ENCODE measurements at regions not wholly inside any gene's neighbourhood (a gene's known extent, or its start where the extent isn't known, plus 50 kb on each side); places are given as distances from the start of the nearest gene placed in this dataset.

- no peaks in the 10 kb centered on the region for H3K36me3 ChIP-seq (ENCODE audit: low read depth)
- ATAC-seq (no peak), DNase-seq (no peak)
- peaks cover 6% of the 10 kb centered on the region for H3K4me1 ChIP-seq (ENCODE audit: low read depth)
- intact Hi-C loops (cut with DNase I, micrococcal nuclease) = no loop called here
- H3K9me3 ChIP-seq = no peaks in the 10 kb centered on the region
- no peak overlapping the region for H3K4me3 ChIP-seq
- TF ChIP-seq CTCF (IDR thresholded peaks at IDR 0.05) = no peak
Measured at GRCh38 chr3:25150199-25150598, 277.9 kb upstream of the RARB start.

GRCh38 chr3:25151281-25151902 lies 276.7 kb upstream of the RARB start:
- H3K4me3 ChIP-seq = no peak overlapping the region
- H3K36me3 ChIP-seq (ENCODE audit: low read depth) = no peaks in the 10 kb centered on the region
- TF ChIP-seq CTCF (IDR thresholded peaks at IDR 0.05) = no peak
- intact Hi-C loops (cut with DNase I, micrococcal nuclease) = no loop called here
- H3K9me3 ChIP-seq = no peaks in the 10 kb centered on the region
- ATAC-seq = no peak
- no peak for DNase-seq
- peaks cover 6% of the 10 kb centered on the region for H3K4me1 ChIP-seq (ENCODE audit: low read depth)

DNA sequence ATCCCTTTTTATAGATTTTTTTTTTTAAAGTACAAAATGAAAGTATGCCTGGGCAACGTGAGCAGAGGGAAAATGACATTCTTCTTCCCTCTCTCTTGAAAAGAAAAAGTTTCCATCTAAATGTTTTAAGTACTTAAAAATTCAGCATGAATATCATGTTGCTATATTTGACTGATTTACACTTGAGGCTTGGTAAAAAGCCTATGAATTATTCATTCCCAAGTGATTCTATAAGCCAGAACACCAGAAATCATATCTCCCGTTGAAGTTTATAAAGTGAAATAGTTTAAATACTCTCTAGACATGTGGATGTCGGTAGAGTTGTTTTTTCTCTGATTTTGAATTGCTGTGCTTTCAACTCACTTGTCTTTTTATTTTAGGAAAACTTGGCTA lies 276.2 kb upstream of the RARB start:
- Histone ChIP-seq H3K4me1 (ENCODE audit: low read depth) (peaks cover 6% of the 10 kb centered on the region), H3K4me3 (no peak overlapping the region), H3K9me3 (no peaks in the 10 kb centered on the region), H3K36me3 (ENCODE audit: low read depth) (no peaks in the 10 kb centered on the region)
- TF ChIP-seq CTCF (IDR thresholded peaks at IDR 0.05) = no peak
- intact Hi-C loops (cut with DNase I, micrococcal nuclease) = no loop called here
- DNase-seq (no peak), ATAC-seq (no peak)

- Histone ChIP-seq H3K4me1 (ENCODE audit: low read depth) (peaks cover 6% of the 10 kb centered on the region), H3K36me3 (ENCODE audit: low read depth) (no peaks in the 10 kb centered on the region), H3K9me3 (no peaks in the 10 kb centered on the region), H3K4me3 (no peak overlapping the region)
- intact Hi-C loops (cut with DNase I, micrococcal nuclease) = no loop called here
- TF ChIP-seq CTCF (IDR thresholded peaks at IDR 0.05) = no peak
- ATAC-seq (no peak), DNase-seq (no peak)
Measured at GRCh38 chr3:25153136-25153535, 274.9 kb upstream of the RARB start.

- intact Hi-C loops (cut with DNase I, micrococcal nuclease) = no loop called here
- TF ChIP-seq CTCF (IDR thresholded peaks at IDR 0.05) = no peak
- no peak overlapping the region for H3K4me3 ChIP-seq
- peaks cover 6% of the 10 kb centered on the region for H3K4me1 ChIP-seq (ENCODE audit: low read depth)
- DNase-seq = no peak
- H3K36me3 ChIP-seq (ENCODE audit: low read depth) = no peaks in the 10 kb centered on the region
- H3K9me3 ChIP-seq = no peaks in the 10 kb centered on the region
- ATAC-seq = no peak
Measured at GRCh38 chr3:25153561-25153960, 274.5 kb upstream of the RARB start.

All from mucosa of descending colon (tissue), 3 donors.